H9 (cell line): ENCODE measurements at regions not wholly inside any gene's neighbourhood (a gene's known extent, or its start where the extent isn't known, plus 50 kb on each side); places are given as distances from the start of the nearest gene placed in this dataset.

ENCODE experiments used
- DNase-seq: peaks from one replicate; pipeline ENCODE4 v3.0.0-alpha.2; 2017
- H2AFZ ChIP-seq: one replicate; pipeline ENCODE4 v1.6.1; 2013; ENCODE audit warnings: mild to moderate bottlenecking, low read length, control low read depth, moderate library complexity
- H2AK5ac ChIP-seq: 2 replicates; pipeline ENCODE4 v1.6.1; 2013; ENCODE audit warnings: low read length, control low read depth, mixed read lengths; ENCODE audit not compliant: insufficient read length
- H2BK120ac ChIP-seq: one replicate; pipeline ENCODE4 v1.6.1; 2013; ENCODE audit warnings: low read depth, mild to moderate bottlenecking, low read length, control low read depth, inconsistent platforms; ENCODE audit not compliant: poor library complexity, severe bottlenecking
- H2BK12ac ChIP-seq: 2 replicates; pipeline ENCODE4 v1.6.1; 2013; ENCODE audit warnings: low read length, control low read depth, mixed read lengths, low read depth; ENCODE audit not compliant: insufficient read length
- H2BK15ac ChIP-seq: 2 replicates; pipeline ENCODE4 v1.6.1; 2013; ENCODE audit warnings: low read depth, low read length, control low read depth
- H2BK20ac ChIP-seq: one replicate; pipeline ENCODE4 v1.6.1; 2013; ENCODE audit warnings: low read depth, mild to moderate bottlenecking, low read length, control low read depth, inconsistent platforms; ENCODE audit not compliant: poor library complexity, severe bottlenecking
- H2BK5ac ChIP-seq: 2 replicates; pipeline ENCODE4 v1.6.1; 2013; ENCODE audit warnings: low read length, control low read depth, mixed read lengths; ENCODE audit not compliant: insufficient read length
- H3K14ac ChIP-seq: 2 replicates; pipeline ENCODE4 v1.6.1; 2013; ENCODE audit warnings: low read length, control low read depth; ENCODE audit not compliant: insufficient read depth
- H3K18ac ChIP-seq: 2 replicates; pipeline ENCODE4 v1.6.1; 2013; ENCODE audit warnings: low read depth, mild to moderate bottlenecking, mixed read lengths, low read length, control low read depth; ENCODE audit not compliant: insufficient read length
- H3K23ac ChIP-seq: 2 replicates; pipeline ENCODE4 v1.6.1; 2013; ENCODE audit warnings: low read length, control low read depth, mixed read lengths, low read depth; ENCODE audit not compliant: insufficient read length
- H3K23me2 ChIP-seq: 2 replicates; pipeline ENCODE4 v1.6.1; 2013; ENCODE audit warnings: low read depth, mild to moderate bottlenecking, mixed read lengths, low read length, control low read depth; ENCODE audit not compliant: insufficient read length, poor library complexity, severe bottlenecking
- H3K27ac ChIP-seq: 2 replicates; pipeline ENCODE4 v1.5.1; 2013; ENCODE audit warnings: low read length, control low read depth, mixed read lengths, low read depth; ENCODE audit not compliant: insufficient read length
- H3K27me3 ChIP-seq: 2 replicates; pipeline ENCODE4 v1.6.1; 2013; ENCODE audit warnings: low read length, control low read depth, inconsistent platforms; ENCODE audit not compliant: insufficient read depth
- H3K4ac ChIP-seq: 2 replicates; pipeline ENCODE4 v1.6.1; 2013; ENCODE audit warnings: low read depth, mild to moderate bottlenecking, control low read depth, inconsistent platforms, low read length, moderate library complexity
- H3K4me1 ChIP-seq: 2 replicates; pipeline ENCODE4 v1.6.1; 2013; ENCODE audit warnings: low read length, control low read depth, inconsistent platforms; ENCODE audit not compliant: insufficient read depth
- H3K4me2 ChIP-seq: 2 replicates; pipeline ENCODE4 v1.6.1; 2013; ENCODE audit warnings: low read length, control low read depth, mixed read lengths; ENCODE audit not compliant: insufficient read length, insufficient read depth
- H3K56ac ChIP-seq: 2 replicates; pipeline ENCODE4 v1.6.1; 2013; ENCODE audit warnings: low read depth, mild to moderate bottlenecking, mixed read lengths, low read length, control low read depth; ENCODE audit not compliant: insufficient read length
- H3K79me1 ChIP-seq: 2 replicates; pipeline ENCODE4 v1.6.1; 2013; ENCODE audit warnings: low read depth, mild to moderate bottlenecking, moderate library complexity, low read length, control low read depth, inconsistent platforms; ENCODE audit not compliant: insufficient read depth, poor library complexity, severe bottlenecking
- H3K79me2 ChIP-seq: 2 replicates; pipeline ENCODE4 v1.6.1; 2013; ENCODE audit warnings: low read length, control low read depth, inconsistent platforms; ENCODE audit not compliant: insufficient read depth
- H3K9ac ChIP-seq: 2 replicates; pipeline ENCODE4 v1.6.1; 2013; ENCODE audit warnings: low read length, control low read depth, mixed read lengths; ENCODE audit not compliant: insufficient read length; ENCODE audit errors: extremely low read depth
- H3K9me3 ChIP-seq: one replicate; pipeline ENCODE4 v1.6.1; 2013; ENCODE audit warnings: low read depth, low read length, inconsistent platforms; ENCODE audit not compliant: control insufficient read depth
- H3T11ph ChIP-seq: one replicate; pipeline ENCODE4 v1.6.1; 2013; ENCODE audit warnings: mild to moderate bottlenecking, low read length, control low read depth, inconsistent platforms
- H4K20me1 ChIP-seq: one replicate; pipeline ENCODE4 v1.6.1; 2013; ENCODE audit not compliant: control insufficient read depth, insufficient read length, insufficient read depth
- H4K5ac ChIP-seq: 2 replicates; pipeline ENCODE4 v1.6.1; 2013; ENCODE audit warnings: low read depth, mild to moderate bottlenecking, mixed read lengths, low read length, control low read depth; ENCODE audit not compliant: insufficient read length
- H4K8ac ChIP-seq: replicated peaks from 2 replicates; pipeline ENCODE4 v1.6.1; 2013; ENCODE audit warnings: low read length, control low read depth, mixed read lengths, low read depth; ENCODE audit not compliant: insufficient read length
- H4K91ac ChIP-seq: 2 replicates; pipeline ENCODE4 v1.6.1; 2013; ENCODE audit warnings: low read depth, mild to moderate bottlenecking, moderate library complexity, mixed read lengths, low read length, control low read depth; ENCODE audit not compliant: insufficient read length
- H3K27ac Mint-ChIP-seq, 3 experiments: 2 replicates in 2 of 3; 3 replicates in 1 of 3; pipeline ENCODE4 v1.8.0; 2020 to 2021; ENCODE audit warnings: mixed read lengths in 3 of 3, mild to moderate bottlenecking in 1 of 3, moderate library complexity in 1 of 3
- H3K27me3 Mint-ChIP-seq: 2 replicates; pipeline ENCODE4 v1.8.0; 2021; ENCODE audit warnings: low read depth, mild to moderate bottlenecking, moderate library complexity, mixed read lengths
- H3K36me3 Mint-ChIP-seq, 3 experiments: 2 replicates in 2 of 3; 3 replicates in 1 of 3; pipeline ENCODE4 v1.8.0; 2020 to 2021; ENCODE audit warnings: low read depth in 3 of 3, mixed read lengths in 3 of 3; ENCODE audit not compliant: insufficient read depth in 1 of 3
- H3K4me1 Mint-ChIP-seq, 2 experiments: 2 replicates each; pipeline ENCODE4 v1.8.0; 2020; ENCODE audit warnings: mixed read lengths in 2 of 2
- H3K4me3 Mint-ChIP-seq, 2 experiments: 2 replicates in 1 of 2; 3 replicates in 1 of 2; pipeline ENCODE4 v1.8.0; 2020 to 2021; ENCODE audit warnings: mild to moderate bottlenecking in 2 of 2, mixed read lengths in 2 of 2, moderate library complexity in 1 of 2
- H3K9me3 Mint-ChIP-seq, 2 experiments: 2 replicates in 1 of 2; 3 replicates in 1 of 2; pipeline ENCODE4 v1.8.0; 2020; ENCODE audit warnings: mild to moderate bottlenecking in 2 of 2, mixed read lengths in 2 of 2, moderate library complexity in 1 of 2
- CTCF ChIP-seq: fragments of 200-600 bp; sonication (generic); conservative IDR thresholded peaks from 3 replicates; pipeline ENCODE4 v1.8.0; 2021; ENCODE audit warnings: antibody characterized with exemption, mild to moderate bottlenecking
- WGBS: extraction: QIAGEN DNeasy Blood & Tissue Kit; methylation state at CpG from one replicate; pipeline ENCODE4 v1.1.7; 2013; ENCODE audit warnings: missing lambda C conversion rate, low lambda C conversion rate, mixed read lengths; ENCODE audit not compliant: insufficient read length; ENCODE audit errors: extremely low coverage; 5-methylcytosine and 5-hydroxymethylcytosine counted together

- H2AK5ac ChIP-seq = no peak overlapping the region
- no peak overlapping the region for H2BK5ac ChIP-seq
- no peak overlapping the region for H3K56ac ChIP-seq
- no peak overlapping the region for H3T11ph ChIP-seq
- H2BK15ac ChIP-seq = no peak overlapping the region
- H4K20me1 ChIP-seq = no peaks in the 10 kb centered on the region
- DNase-seq = no peak
- no peak overlapping the region for H4K91ac ChIP-seq
- no peak overlapping the region for H2BK20ac ChIP-seq
- H3K4me3 Mint-ChIP-seq = no peak overlapping the region
- no peaks in the 10 kb centered on the region for H3K27me3 ChIP-seq
- H3K9me3 Mint-ChIP-seq = peaks cover 6 to 7% of the 10 kb centered on the region in 2 experiments; a peak in 4 of 5 replicates
- H3K4ac ChIP-seq = no peak overlapping the region
- no peaks in the 10 kb centered on the region for H3K79me1 ChIP-seq
- no peak overlapping the region for H2BK120ac ChIP-seq
- no peaks in the 10 kb centered on the region for H3K79me2 ChIP-seq
- no peak overlapping the region for H3K14ac ChIP-seq
- H3K23ac ChIP-seq = no peak overlapping the region
- H3K36me3 Mint-ChIP-seq = peaks cover 0 to 5% (median 4%) of the 10 kb centered on the region in 3 experiments; a peak in 3 of 7 replicates
- peaks cover 4 to 8% of the 10 kb centered on the region in 2 experiments; a peak in 3 of 4 replicates for H3K4me1 Mint-ChIP-seq
- no peak overlapping the region for H3K27ac ChIP-seq
- no peak overlapping the region for H3K18ac ChIP-seq
- H3K4me2 ChIP-seq = no peak overlapping the region
- no peak overlapping the region for H4K8ac ChIP-seq
- H2BK12ac ChIP-seq = no peak overlapping the region
- no peak overlapping the region for H3K27ac Mint-ChIP-seq
- H3K4me1 ChIP-seq = no peaks in the 10 kb centered on the region
- H3K23me2 ChIP-seq = no peaks in the 10 kb centered on the region
- H3K9me3 ChIP-seq = no peaks in the 10 kb centered on the region
- no peak for TF ChIP-seq CTCF
- H4K5ac ChIP-seq = no peak overlapping the region
- H3K9ac ChIP-seq = no peak overlapping the region
- no peaks in the 10 kb centered on the region for H3K27me3 Mint-ChIP-seq
- H2AFZ ChIP-seq = no peak overlapping the region
- no CpG with 5 or more reads among the region's 7 CpGs for WGBS
Observed at GRCh38 chr1:118650107-118650807, 337.9 kb downstream of the TBX15 start.
